ENCODE measurements at regions not wholly inside any gene's neighbourhood (a gene's known extent, or its start where the extent isn't known, plus 50 kb on each side); places are given as distances from the start of the nearest gene placed in this dataset.

DNA sequence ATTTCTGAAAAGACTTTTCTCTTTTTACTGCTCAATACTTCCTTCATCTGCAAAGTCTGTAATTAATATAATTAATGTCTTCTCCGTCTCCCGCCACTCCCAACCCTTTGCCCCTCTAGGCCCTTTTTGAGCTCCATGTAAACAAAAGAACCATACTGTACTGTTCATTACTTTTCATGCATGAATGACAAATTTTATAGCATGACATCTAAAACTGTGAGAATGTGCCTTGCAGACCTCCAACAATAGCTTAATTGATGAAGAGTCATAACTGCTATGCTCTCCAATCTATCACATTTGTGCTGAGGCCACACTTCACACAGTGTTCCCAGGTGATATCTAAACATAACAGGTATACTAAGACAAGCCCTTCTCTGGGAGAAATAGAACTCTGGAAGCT lies 1122.7 kb upstream of the ATXN7L3B start:
- intact Hi-C loops (cut with micrococcal nuclease) = no loop called here
- H3K9me3 Mint-ChIP-seq (ENCODE audit: insufficient read depth) = peaks cover 14% of the 10 kb centered on the region
- Histone ChIP-seq H2AFZ (ENCODE audit: insufficient read depth, low read depth, low read length, poor library complexity, severe bottlenecking) (no peak overlapping the region), H3K4me2 (replicated peaks; ENCODE audit: low read depth, low read length, poor library complexity, severe bottlenecking) (no peak overlapping the region), H3K36me3 (replicated peaks in 1 of 2; ENCODE audit: control extremely low read depth in 1 of 2, control insufficient read depth in 1 of 2, extremely low read depth in 1 of 2, insufficient read depth in 2 of 2, low read length in 1 of 2) (no peaks in the 10 kb centered on the region), H4K20me1 (ENCODE audit: control insufficient read depth, insufficient read depth, low read length, poor library complexity, severe bottlenecking) (no peaks in the 10 kb centered on the region), H3K27ac (ENCODE audit: low read length in 2 of 2) (no peak overlapping the region), H3K9me3 (ENCODE audit: control extremely low read depth in 1 of 3, control insufficient read depth in 2 of 3, insufficient read depth in 1 of 3, low read length in 2 of 3) (peaks cover 0 to 11% (median 9%) of the 10 kb centered on the region in 3 donors), H3K9ac (ENCODE audit: low read length) (no peak overlapping the region), H3K4me1 (ENCODE audit: control insufficient read depth in 2 of 2, insufficient read depth in 2 of 2, low read length in 2 of 2) (no peaks in the 10 kb centered on the region), H3K79me2 (ENCODE audit: control insufficient read depth, insufficient read depth, low read length) (no peaks in the 10 kb centered on the region), H3K4me3 (ENCODE audit: control extremely low read depth in 1 of 5, extremely low read depth in 1 of 5, insufficient read depth in 1 of 5, low read depth in 2 of 5, low read length in 4 of 5) (no peak overlapping the region), H3K27me3 (replicated peaks in 1 of 4; ENCODE audit: control extremely low read depth in 1 of 4, control insufficient read depth in 3 of 4, insufficient read depth in 4 of 4, low read length in 3 of 4) (no peaks in the 10 kb centered on the region)
- TF ChIP-seq EZH2 (IDR thresholded peaks at IDR 0.05; ENCODE audit: borderline replicate concordance, insufficient read depth, low read depth, low read length, poor library complexity, severe bottlenecking) (no peak), CTCF (IDR thresholded peaks at IDR 0.05) (no peak)
- H3K4me1 Mint-ChIP-seq = no peaks in the 10 kb centered on the region
- ATAC-seq (ENCODE audit: low read depth) (no peak), DNase-seq (no peak)
- no peak overlapping the region for H3K4me3 Mint-ChIP-seq
- no peaks in the 10 kb centered on the region for H3K27me3 Mint-ChIP-seq
- no peak overlapping the region for H3K27ac Mint-ChIP-seq
- ChIA-PET CTCF (no interaction called here), POLR2A (no interaction called here)
- WGBS (ENCODE audit: insufficient coverage) = no CpG with 5 or more reads among the region's 2 CpGs

DNA sequence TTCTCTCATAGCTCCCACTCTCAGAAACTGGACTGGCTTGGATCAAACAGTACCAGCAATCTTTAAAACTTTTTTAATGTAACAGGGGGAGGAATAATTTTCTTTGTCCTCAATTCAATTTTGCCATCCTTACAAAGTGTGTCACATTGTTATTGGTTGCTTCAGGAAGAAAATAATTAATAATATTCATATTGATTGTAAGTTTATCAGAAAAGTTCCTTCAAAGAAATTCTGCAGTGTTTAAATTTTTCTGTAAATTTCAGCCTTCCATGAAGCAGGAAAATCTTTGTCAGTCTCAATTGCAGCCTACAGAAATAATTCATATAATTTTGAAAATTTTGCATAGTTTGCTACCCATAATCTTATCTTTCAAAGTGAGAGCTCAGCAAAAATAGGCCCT lies 1119.1 kb upstream of the ATXN7L3B start:
- no peak overlapping the region for H3K4me2 ChIP-seq (replicated peaks; ENCODE audit: low read depth, low read length, poor library complexity, severe bottlenecking)
- no peaks in the 10 kb centered on the region for H4K20me1 ChIP-seq (ENCODE audit: control insufficient read depth, insufficient read depth, low read length, poor library complexity, severe bottlenecking)
- peaks cover 0 to 6% (median 4%) of the 10 kb centered on the region in 3 donors for H3K9me3 ChIP-seq (ENCODE audit: control extremely low read depth in 1 of 3, control insufficient read depth in 2 of 3, insufficient read depth in 1 of 3, low read length in 2 of 3)
- DNase-seq (no peak), ATAC-seq (ENCODE audit: low read depth) (no peak)
- no peaks in the 10 kb centered on the region for H3K27me3 Mint-ChIP-seq
- no peaks in the 10 kb centered on the region for H3K27me3 ChIP-seq (replicated peaks in 1 of 4; ENCODE audit: control extremely low read depth in 1 of 4, control insufficient read depth in 3 of 4, insufficient read depth in 4 of 4, low read length in 3 of 4)
- H3K4me3 Mint-ChIP-seq = no peak overlapping the region
- peaks cover 7% of the 10 kb centered on the region for H3K9me3 Mint-ChIP-seq (ENCODE audit: insufficient read depth)
- no peak overlapping the region for H3K4me3 ChIP-seq (ENCODE audit: control extremely low read depth in 1 of 5, extremely low read depth in 1 of 5, insufficient read depth in 1 of 5, low read depth in 2 of 5, low read length in 4 of 5)
- H3K4me1 Mint-ChIP-seq = no peaks in the 10 kb centered on the region
- H3K9ac ChIP-seq (ENCODE audit: low read length) = no peak overlapping the region
- H3K36me3 ChIP-seq (replicated peaks in 1 of 2; ENCODE audit: control extremely low read depth in 1 of 2, control insufficient read depth in 1 of 2, extremely low read depth in 1 of 2, insufficient read depth in 2 of 2, low read length in 1 of 2) = no peaks in the 10 kb centered on the region
- CTCF ChIA-PET = no interaction called here
- no peaks in the 10 kb centered on the region for H3K79me2 ChIP-seq (ENCODE audit: control insufficient read depth, insufficient read depth, low read length)
- H3K27ac Mint-ChIP-seq = no peak overlapping the region
- POLR2A ChIA-PET = no interaction called here
- no peaks in the 10 kb centered on the region for H3K4me1 ChIP-seq (ENCODE audit: control insufficient read depth in 2 of 2, insufficient read depth in 2 of 2, low read length in 2 of 2)
- H2AFZ ChIP-seq (ENCODE audit: insufficient read depth, low read depth, low read length, poor library complexity, severe bottlenecking) = no peak overlapping the region
- TF ChIP-seq CTCF (IDR thresholded peaks at IDR 0.05) (no peak), EZH2 (IDR thresholded peaks at IDR 0.05; ENCODE audit: borderline replicate concordance, insufficient read depth, low read depth, low read length, poor library complexity, severe bottlenecking) (no peak)
- no peak overlapping the region for H3K27ac ChIP-seq (ENCODE audit: low read length in 2 of 2)
- intact Hi-C loops (cut with micrococcal nuclease) = no loop called here

Measured in B cell (primary cell).